ENCODE measurements at regions not wholly inside any gene's neighbourhood (a gene's known extent, or its start where the extent isn't known, plus 50 kb on each side); places are given as distances from the start of the nearest gene placed in this dataset.
"Not testable (repeated sequence)": the region's sequence is repeated elsewhere in the genome, so short reads cannot be mapped to it uniquely, and the experiment has no call there.

DNA sequence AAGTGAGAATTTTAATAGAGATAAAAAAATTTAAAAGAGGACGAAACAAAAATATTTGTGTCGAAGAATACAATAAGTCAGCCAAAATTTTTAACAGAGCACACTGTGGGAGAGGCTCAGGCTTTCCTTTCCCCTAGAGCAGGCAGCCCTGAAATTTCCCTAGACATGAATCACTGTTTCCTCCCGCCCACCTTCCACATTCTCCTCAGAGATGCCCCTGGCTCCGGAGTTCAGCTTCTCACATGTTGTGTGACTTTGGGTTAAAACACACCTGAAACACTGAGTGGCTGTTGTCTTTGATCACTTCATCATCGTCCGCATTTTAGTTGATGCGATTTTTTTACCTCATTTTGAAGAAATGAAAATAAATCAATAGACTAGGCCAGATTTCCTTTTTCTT is 1183.8 kb downstream of the TMEM121 start:
- not testable (repeated sequence) for H3K4me3 ChIP-seq (replicated peaks in 1 of 4; ENCODE audit: control extremely low read depth in 1 of 4, insufficient read depth in 1 of 4, low read depth in 3 of 4, low read length in 4 of 4); H3K36me3 ChIP-seq (ENCODE audit: control insufficient read depth, insufficient read depth, low read length); H2AFZ ChIP-seq (ENCODE audit: low read length); H3K9ac ChIP-seq (ENCODE audit: insufficient read depth, low read length); H3K9me3 ChIP-seq (ENCODE audit: control insufficient read depth, insufficient read depth, low read depth, low read length); DNase-seq (ENCODE audit: low read depth in 2 of 2); H3K27ac ChIP-seq (ENCODE audit: insufficient read depth, low read length); H3K4me2 ChIP-seq (ENCODE audit: extremely low read depth, insufficient read depth, low read length); H4K20me1 ChIP-seq (ENCODE audit: control insufficient read depth, extremely low read depth, insufficient read depth, low read length); H3K27me3 ChIP-seq (ENCODE audit: control insufficient read depth, insufficient read depth, low read length); H3K79me2 ChIP-seq (ENCODE audit: control insufficient read depth, insufficient read depth, low read length); H3K4me1 ChIP-seq (ENCODE audit: control insufficient read depth, extremely low read depth, insufficient read depth, low read length)

GRCh38 chr14:106712513-106712912 is 1186.1 kb downstream of the TMEM121 start:
- not testable (repeated sequence) for H3K79me2 ChIP-seq (ENCODE audit: control insufficient read depth, insufficient read depth, low read length); H4K20me1 ChIP-seq (ENCODE audit: control insufficient read depth, extremely low read depth, insufficient read depth, low read length)

DNA sequence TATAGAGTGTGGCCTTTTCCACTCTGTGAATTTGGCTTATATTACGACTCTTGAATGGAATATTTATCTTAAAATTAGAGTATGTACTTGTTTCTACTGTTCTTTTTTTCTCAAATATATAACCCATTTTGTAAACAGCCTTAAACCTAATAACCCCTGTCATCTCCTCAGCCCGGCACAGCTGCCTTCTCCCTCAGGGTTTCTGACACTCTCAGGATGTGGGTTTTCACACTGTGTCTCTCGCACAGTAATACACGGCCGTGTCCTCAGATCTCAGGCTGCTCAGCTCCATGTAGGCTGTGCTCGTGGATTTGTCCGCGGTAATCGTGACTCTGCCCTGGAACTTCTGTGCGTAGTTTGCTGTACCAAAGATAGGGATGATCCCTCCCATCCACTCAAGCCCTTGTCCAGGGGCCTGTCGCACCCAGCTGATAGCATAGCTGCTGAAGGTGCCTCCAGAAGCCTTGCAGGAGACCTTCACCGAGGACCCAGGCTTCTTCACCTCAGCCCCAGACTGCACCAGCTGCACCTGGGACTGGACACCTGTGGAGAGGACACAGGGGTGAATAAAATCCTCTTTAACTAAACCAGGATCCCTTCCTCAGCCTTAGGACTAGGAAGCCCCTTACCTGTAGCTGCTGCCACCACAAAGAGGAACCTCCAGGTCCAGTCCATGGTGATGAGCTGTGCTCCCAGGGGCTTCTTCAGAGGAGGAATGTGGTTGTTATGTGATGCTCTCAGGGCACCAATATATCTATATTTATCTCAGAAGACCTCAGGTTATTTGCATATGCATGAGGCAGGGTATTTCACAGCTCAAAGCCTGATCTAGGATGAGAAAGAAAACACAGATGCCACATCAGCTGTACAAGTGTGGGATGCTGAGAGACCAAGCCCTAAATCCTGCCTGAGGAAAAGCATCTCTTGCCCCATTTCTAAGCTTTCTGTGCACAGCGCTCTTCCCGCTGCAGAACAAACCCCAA is 1188.4 kb downstream of the TMEM121 start:
- DNase-seq (ENCODE audit: low read depth in 2 of 2); H3K9ac ChIP-seq (ENCODE audit: insufficient read depth, low read length); H3K27ac ChIP-seq (ENCODE audit: insufficient read depth, low read length); H3K9me3 ChIP-seq (ENCODE audit: control insufficient read depth, insufficient read depth, low read depth, low read length); H3K27me3 ChIP-seq (ENCODE audit: control insufficient read depth, insufficient read depth, low read length); H3K79me2 ChIP-seq (ENCODE audit: control insufficient read depth, insufficient read depth, low read length); H4K20me1 ChIP-seq (ENCODE audit: control insufficient read depth, extremely low read depth, insufficient read depth, low read length); H3K4me3 ChIP-seq (replicated peaks in 1 of 4; ENCODE audit: control extremely low read depth in 1 of 4, insufficient read depth in 1 of 4, low read depth in 3 of 4, low read length in 4 of 4); H3K4me1 ChIP-seq (ENCODE audit: control insufficient read depth, extremely low read depth, insufficient read depth, low read length); H2AFZ ChIP-seq (ENCODE audit: low read length); H3K4me2 ChIP-seq (ENCODE audit: extremely low read depth, insufficient read depth, low read length); H3K36me3 ChIP-seq (ENCODE audit: control insufficient read depth, insufficient read depth, low read length): not testable (repeated sequence)

More at GRCh38 chr14:106712513-106712912, 1186.1 kb downstream of the TMEM121 start:
- H3K9ac ChIP-seq (ENCODE audit: insufficient read depth, low read length); H3K27ac ChIP-seq (ENCODE audit: insufficient read depth, low read length); DNase-seq (ENCODE audit: low read depth in 2 of 2); H3K4me2 ChIP-seq (ENCODE audit: extremely low read depth, insufficient read depth, low read length); H2AFZ ChIP-seq (ENCODE audit: low read length); H3K27me3 ChIP-seq (ENCODE audit: control insufficient read depth, insufficient read depth, low read length); H3K9me3 ChIP-seq (ENCODE audit: control insufficient read depth, insufficient read depth, low read depth, low read length); H3K4me1 ChIP-seq (ENCODE audit: control insufficient read depth, extremely low read depth, insufficient read depth, low read length); H3K36me3 ChIP-seq (ENCODE audit: control insufficient read depth, insufficient read depth, low read length); H3K4me3 ChIP-seq (replicated peaks in 1 of 4; ENCODE audit: control extremely low read depth in 1 of 4, insufficient read depth in 1 of 4, low read depth in 3 of 4, low read length in 4 of 4): not testable (repeated sequence)

DNA sequence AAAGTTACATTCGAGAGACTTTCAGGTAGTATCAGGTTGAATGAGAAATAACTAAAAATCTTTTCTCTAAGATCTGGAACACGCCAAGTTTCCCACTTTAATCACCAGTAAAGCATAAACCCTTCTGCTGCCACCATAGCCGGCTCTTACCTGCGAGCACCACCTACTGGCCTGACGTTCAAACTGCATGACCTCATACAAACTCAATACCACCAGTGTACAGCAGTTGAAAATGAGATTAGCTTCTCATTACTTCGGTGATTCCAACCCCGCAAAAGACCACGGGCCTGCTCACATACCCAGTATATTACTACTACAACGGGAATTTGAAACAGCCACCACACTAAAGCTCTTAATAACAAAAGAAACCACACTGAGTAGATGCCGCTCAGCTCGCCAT is 1191.2 kb downstream of the TMEM121 start:
- not testable (repeated sequence) for H3K27ac ChIP-seq (ENCODE audit: insufficient read depth, low read length); H3K9me3 ChIP-seq (ENCODE audit: control insufficient read depth, insufficient read depth, low read depth, low read length); H4K20me1 ChIP-seq (ENCODE audit: control insufficient read depth, extremely low read depth, insufficient read depth, low read length); H3K27me3 ChIP-seq (ENCODE audit: control insufficient read depth, insufficient read depth, low read length); H3K9ac ChIP-seq (ENCODE audit: insufficient read depth, low read length); H3K4me3 ChIP-seq (replicated peaks in 1 of 4; ENCODE audit: control extremely low read depth in 1 of 4, insufficient read depth in 1 of 4, low read depth in 3 of 4, low read length in 4 of 4); H3K36me3 ChIP-seq (ENCODE audit: control insufficient read depth, insufficient read depth, low read length); DNase-seq (ENCODE audit: low read depth in 2 of 2); H3K4me2 ChIP-seq (ENCODE audit: extremely low read depth, insufficient read depth, low read length); H2AFZ ChIP-seq (ENCODE audit: low read length); H3K4me1 ChIP-seq (ENCODE audit: control insufficient read depth, extremely low read depth, insufficient read depth, low read length); H3K79me2 ChIP-seq (ENCODE audit: control insufficient read depth, insufficient read depth, low read length)

- not testable (repeated sequence) for H3K4me3 ChIP-seq (replicated peaks in 1 of 4; ENCODE audit: control extremely low read depth in 1 of 4, insufficient read depth in 1 of 4, low read depth in 3 of 4, low read length in 4 of 4); H3K9ac ChIP-seq (ENCODE audit: insufficient read depth, low read length); H3K4me2 ChIP-seq (ENCODE audit: extremely low read depth, insufficient read depth, low read length); H3K79me2 ChIP-seq (ENCODE audit: control insufficient read depth, insufficient read depth, low read length); H3K27ac ChIP-seq (ENCODE audit: insufficient read depth, low read length); H2AFZ ChIP-seq (ENCODE audit: low read length); H4K20me1 ChIP-seq (ENCODE audit: control insufficient read depth, extremely low read depth, insufficient read depth, low read length); H3K36me3 ChIP-seq (ENCODE audit: control insufficient read depth, insufficient read depth, low read length); H3K27me3 ChIP-seq (ENCODE audit: control insufficient read depth, insufficient read depth, low read length); DNase-seq (ENCODE audit: low read depth in 2 of 2); H3K4me1 ChIP-seq (ENCODE audit: control insufficient read depth, extremely low read depth, insufficient read depth, low read length); H3K9me3 ChIP-seq (ENCODE audit: control insufficient read depth, insufficient read depth, low read depth, low read length)
These were observed 1193.5 kb downstream of the TMEM121 start for GRCh38 chr14:106719880-106720279.

- H2AFZ ChIP-seq (ENCODE audit: low read length); H3K27me3 ChIP-seq (ENCODE audit: control insufficient read depth, insufficient read depth, low read length); H3K4me1 ChIP-seq (ENCODE audit: control insufficient read depth, extremely low read depth, insufficient read depth, low read length); H3K9me3 ChIP-seq (ENCODE audit: control insufficient read depth, insufficient read depth, low read depth, low read length); H3K4me2 ChIP-seq (ENCODE audit: extremely low read depth, insufficient read depth, low read length); H4K20me1 ChIP-seq (ENCODE audit: control insufficient read depth, extremely low read depth, insufficient read depth, low read length); H3K27ac ChIP-seq (ENCODE audit: insufficient read depth, low read length); H3K9ac ChIP-seq (ENCODE audit: insufficient read depth, low read length); H3K4me3 ChIP-seq (replicated peaks in 1 of 4; ENCODE audit: control extremely low read depth in 1 of 4, insufficient read depth in 1 of 4, low read depth in 3 of 4, low read length in 4 of 4); DNase-seq (ENCODE audit: low read depth in 2 of 2); H3K79me2 ChIP-seq (ENCODE audit: control insufficient read depth, insufficient read depth, low read length); H3K36me3 ChIP-seq (ENCODE audit: control insufficient read depth, insufficient read depth, low read length): not testable (repeated sequence)
These were observed 1195.5 kb downstream of the TMEM121 start for GRCh38 chr14:106721926-106722325.
